ENCODE measurements at regions not wholly inside any gene's neighbourhood (a gene's known extent, or its start where the extent isn't known, plus 50 kb on each side); places are given as distances from the start of the nearest gene placed in this dataset.

- TF ChIP-seq TSHZ2 (CRISPR knock-in tag; IDR thresholded peaks at IDR 0.05) (no peak), CSRNP3 (CRISPR knock-in tag; IDR thresholded peaks at IDR 0.05) (no peak), ESRRG (CRISPR knock-in tag; IDR thresholded peaks at IDR 0.05) (no peak), ZNF565 (CRISPR knock-in tag; conservative IDR thresholded peaks at IDR 0.05; ENCODE audit: low read depth) (no peak)
Observed at GRCh38 chr6:138037009-138037504, 70.2 kb downstream of the PERP start (continued).

- ATAC-seq = no peak
- TF ChIP-seq ZNF8 (CRISPR knock-in tag; IDR thresholded peaks at IDR 0.05) (no peak), SNAI2 (CRISPR knock-in tag; IDR thresholded peaks at IDR 0.05) (no peak), TSHZ2 (CRISPR knock-in tag; IDR thresholded peaks at IDR 0.05) (no peak), TOX (CRISPR knock-in tag; IDR thresholded peaks at IDR 0.05; ENCODE audit: borderline replicate concordance) (no peak), PPARA (CRISPR knock-in tag; IDR thresholded peaks at IDR 0.05; ENCODE audit: borderline replicate concordance) (no peak), POU6F1 (CRISPR knock-in tag; IDR thresholded peaks at IDR 0.05; ENCODE audit: borderline replicate concordance, low read depth) (no peak), ZFP30 (CRISPR knock-in tag; IDR thresholded peaks at IDR 0.05) (no peak), OSR1 (CRISPR knock-in tag; IDR thresholded peaks at IDR 0.05) (no peak), ZNF565 (CRISPR knock-in tag; conservative IDR thresholded peaks at IDR 0.05; ENCODE audit: low read depth) (no peak), CSRNP3 (CRISPR knock-in tag; IDR thresholded peaks at IDR 0.05) (no peak), ZC3H10 (CRISPR knock-in tag; IDR thresholded peaks at IDR 0.05) (no peak), BACH2 (CRISPR knock-in tag; IDR thresholded peaks at IDR 0.05; ENCODE audit: borderline replicate concordance) (no peak), CSDC2 (CRISPR knock-in tag; IDR thresholded peaks at IDR 0.05) (no peak), RARB (CRISPR knock-in tag; IDR thresholded peaks at IDR 0.05) (no peak), ARNTL (CRISPR knock-in tag; IDR thresholded peaks at IDR 0.05; ENCODE audit: borderline replicate concordance, low read depth) (no peak), ISL1 (CRISPR knock-in tag; IDR thresholded peaks at IDR 0.05) (no peak), ZFP3 (CRISPR knock-in tag; IDR thresholded peaks at IDR 0.05) (no peak), GLIS3 (CRISPR knock-in tag; IDR thresholded peaks at IDR 0.05) (no peak), PATZ1 (CRISPR knock-in tag; IDR thresholded peaks at IDR 0.05; ENCODE audit: borderline replicate concordance) (no peak), TCF4 (CRISPR knock-in tag; IDR thresholded peaks at IDR 0.05; ENCODE audit: borderline replicate concordance) (no peak)
Observed at GRCh38 chr6:138038142-138038870, 68.9 kb downstream of the PERP start.
